ENCODE measurements at regions not wholly inside any gene's neighbourhood (a gene's known extent, or its start where the extent isn't known, plus 50 kb on each side); places are given as distances from the start of the nearest gene placed in this dataset.
"Not testable (repeated sequence)": the region's sequence is repeated elsewhere in the genome, so short reads cannot be mapped to it uniquely, and the experiment has no call there.

GRCh38 chr6:100226811-100227210, 232.8 kb upstream of the MCHR2 start:
- no peak for DNase-seq

GRCh38 chr6:100223952-100224351, 229.9 kb upstream of the MCHR2 start:
- DNase-seq: not testable (repeated sequence)

GRCh38 chr6:100220543-100220942, 226.5 kb upstream of the MCHR2 start:
- no peak for DNase-seq

- DNase-seq: no peak
Observed at GRCh38 chr6:100217225-100218012, 223.4 kb upstream of the MCHR2 start.

- DNase-seq: no peak
Observed at GRCh38 chr6:100216760-100217159, 222.7 kb upstream of the MCHR2 start.

- DNase-seq: no peak
Observed at GRCh38 chr6:100212131-100212530, 218.1 kb upstream of the MCHR2 start.

GRCh38 chr6:100210137-100211117, 216.4 kb upstream of the MCHR2 start:
- DNase-seq: no peak

- no peak for DNase-seq
Observed at GRCh38 chr6:100209323-100210136, 215.5 kb upstream of the MCHR2 start.

- no peak for DNase-seq
Observed at GRCh38 chr6:100203400-100203799, 209.4 kb upstream of the MCHR2 start.

- no peak for DNase-seq
Observed at GRCh38 chr6:100202417-100203194, 208.6 kb upstream of the MCHR2 start.

- not testable (repeated sequence) for DNase-seq
Observed at GRCh38 chr6:100196214-100196982, 202.4 kb upstream of the MCHR2 start.

- not testable (repeated sequence) for DNase-seq
Observed at GRCh38 chr6:100195244-100195643, 201.2 kb upstream of the MCHR2 start.

- no peak for DNase-seq
Observed at GRCh38 chr6:100194535-100194934, 200.5 kb upstream of the MCHR2 start.

GRCh38 chr6:100188754-100189153, 194.7 kb upstream of the MCHR2 start:
- DNase-seq: no peak

GRCh38 chr6:100186552-100186951, 192.5 kb upstream of the MCHR2 start:
- DNase-seq: no peak

GRCh38 chr6:100185615-100186014, 191.6 kb upstream of the MCHR2 start:
- no peak for DNase-seq

- DNase-seq: no peak
Observed at GRCh38 chr6:100184473-100184872, 190.4 kb upstream of the MCHR2 start.

- DNase-seq: no peak
Observed at GRCh38 chr6:100182313-100182712, 188.3 kb upstream of the MCHR2 start.

GRCh38 chr6:100181309-100181708, 187.3 kb upstream of the MCHR2 start:
- DNase-seq: no peak

- no peak for DNase-seq
Observed at GRCh38 chr6:100179576-100179975, 185.6 kb upstream of the MCHR2 start.

- no peak for DNase-seq
Observed at GRCh38 chr6:100177956-100178355, 183.9 kb upstream of the MCHR2 start.
